HG03280 (cell line): ENCODE measurements at regions not wholly inside any gene's neighbourhood (a gene's known extent, or its start where the extent isn't known, plus 50 kb on each side); places are given as distances from the start of the nearest gene placed in this dataset.

Experiments
- ATAC-seq: cut with Tn5 transposase; IDR thresholded peaks from one replicate; pipeline ENCODE4 v1.9.1; 2021; ENCODE audit warnings: mild to moderate bottlenecking, moderate library complexity; ENCODE audit not compliant: unreplicated experiment

GRCh38 chr3:76943058-76943457 lies 96.8 kb upstream of the ROBO2 start:
- no peak for ATAC-seq

GRCh38 chr3:76943671-76944070 lies 96.2 kb upstream of the ROBO2 start:
- ATAC-seq = no peak

DNA sequence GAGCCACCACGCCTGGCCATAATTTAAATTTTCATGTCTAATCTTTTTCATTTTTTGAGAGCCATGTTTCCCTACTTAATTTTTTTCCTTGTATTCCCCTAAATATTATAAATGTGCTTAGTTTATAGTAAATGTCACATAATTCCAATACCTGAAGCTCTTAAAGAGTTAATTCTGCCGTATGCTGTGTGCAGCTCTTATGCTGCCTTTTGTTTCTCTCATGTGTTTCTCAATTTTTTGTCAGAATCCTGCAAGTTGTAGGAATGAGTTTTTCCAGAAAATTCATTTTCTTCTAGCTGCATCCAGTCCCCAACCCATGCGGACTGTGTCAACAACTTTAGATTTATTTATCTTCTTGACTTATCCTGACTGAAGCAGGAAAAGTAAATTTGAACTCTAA lies 90.9 kb upstream of the ROBO2 start:
- no peak for ATAC-seq

GRCh38 chr3:76949462-76949861 lies 90.4 kb upstream of the ROBO2 start:
- ATAC-seq = no peak

GRCh38 chr3:76950590-76950989 lies 89.3 kb upstream of the ROBO2 start:
- ATAC-seq = no peak

GRCh38 chr3:76954412-76954811 lies 85.5 kb upstream of the ROBO2 start:
- ATAC-seq = no peak

- ATAC-seq = no peak
Observed at GRCh38 chr3:76958274-76958673, 81.6 kb upstream of the ROBO2 start.

DNA sequence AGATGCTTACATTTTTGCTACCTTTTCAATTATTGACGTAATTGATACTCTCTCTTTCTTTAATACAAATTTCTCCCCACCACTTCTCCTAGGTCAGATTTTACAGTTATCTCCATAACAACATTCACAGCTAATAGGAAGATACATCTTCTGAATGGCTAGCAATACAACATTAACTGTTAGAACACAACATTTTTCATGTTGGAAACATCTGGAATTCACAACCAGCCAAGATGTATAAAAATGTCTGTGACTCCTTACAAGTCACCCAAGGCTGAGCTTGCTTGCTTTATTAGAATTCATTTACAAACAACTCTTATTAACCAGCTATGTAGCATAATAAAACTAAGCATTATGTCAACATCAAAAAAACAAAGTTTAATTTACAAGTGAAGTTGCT lies 81.0 kb upstream of the ROBO2 start:
- ATAC-seq = no peak

DNA sequence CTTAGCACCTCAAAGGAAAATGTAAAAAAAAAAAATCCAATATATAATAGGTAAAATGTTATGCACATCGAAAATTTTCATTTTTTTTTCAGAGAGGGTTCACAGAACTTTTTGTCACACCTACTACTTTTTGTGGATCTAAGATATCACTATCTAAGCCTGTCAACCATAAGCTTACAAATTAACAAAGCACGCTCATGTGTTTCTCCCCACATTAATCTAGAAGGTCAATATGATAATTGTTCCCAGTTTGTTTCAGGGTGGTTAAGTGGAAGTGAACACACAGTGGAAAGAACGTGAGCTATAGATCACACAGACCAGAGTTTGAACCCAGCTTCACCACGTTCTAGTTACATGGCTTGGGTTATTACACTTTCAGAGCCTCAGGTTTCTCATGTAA lies 78.6 kb upstream of the ROBO2 start:
- ATAC-seq = no peak

- ATAC-seq = no peak
Observed at GRCh38 chr3:76965122-76965725, 74.7 kb upstream of the ROBO2 start.

- ATAC-seq = no peak
Observed at GRCh38 chr3:76969471-76969870, 70.4 kb upstream of the ROBO2 start.

DNA sequence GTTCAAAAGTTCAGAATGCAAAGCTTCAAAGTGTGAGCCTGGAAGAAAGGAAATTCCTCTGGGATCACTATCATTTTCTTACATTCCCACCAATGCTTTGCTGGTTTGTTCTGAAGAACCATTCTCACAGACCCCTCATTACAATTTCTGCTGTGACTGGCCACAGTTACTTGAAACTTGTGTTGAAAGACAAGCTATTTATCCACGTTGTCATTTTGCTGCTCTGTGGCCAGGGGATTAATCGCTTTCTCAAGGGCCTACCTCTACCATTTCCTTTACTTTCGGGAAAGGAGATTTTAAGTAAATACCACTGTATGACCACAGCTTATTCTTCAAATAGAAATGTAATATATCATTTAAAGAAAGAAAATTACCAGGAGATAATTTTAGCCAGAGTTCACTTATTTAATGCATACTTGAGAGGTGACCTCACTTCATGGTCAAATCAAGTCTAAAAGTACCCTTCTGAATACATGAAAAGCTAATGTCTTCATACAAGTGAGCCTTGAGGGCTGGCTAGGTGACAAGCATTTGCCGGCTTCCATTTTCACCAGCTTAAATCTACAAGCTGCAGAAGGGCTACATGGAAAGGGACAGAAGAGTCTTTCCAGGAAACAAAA lies 69.8 kb upstream of the ROBO2 start:
- no peak for ATAC-seq

DNA sequence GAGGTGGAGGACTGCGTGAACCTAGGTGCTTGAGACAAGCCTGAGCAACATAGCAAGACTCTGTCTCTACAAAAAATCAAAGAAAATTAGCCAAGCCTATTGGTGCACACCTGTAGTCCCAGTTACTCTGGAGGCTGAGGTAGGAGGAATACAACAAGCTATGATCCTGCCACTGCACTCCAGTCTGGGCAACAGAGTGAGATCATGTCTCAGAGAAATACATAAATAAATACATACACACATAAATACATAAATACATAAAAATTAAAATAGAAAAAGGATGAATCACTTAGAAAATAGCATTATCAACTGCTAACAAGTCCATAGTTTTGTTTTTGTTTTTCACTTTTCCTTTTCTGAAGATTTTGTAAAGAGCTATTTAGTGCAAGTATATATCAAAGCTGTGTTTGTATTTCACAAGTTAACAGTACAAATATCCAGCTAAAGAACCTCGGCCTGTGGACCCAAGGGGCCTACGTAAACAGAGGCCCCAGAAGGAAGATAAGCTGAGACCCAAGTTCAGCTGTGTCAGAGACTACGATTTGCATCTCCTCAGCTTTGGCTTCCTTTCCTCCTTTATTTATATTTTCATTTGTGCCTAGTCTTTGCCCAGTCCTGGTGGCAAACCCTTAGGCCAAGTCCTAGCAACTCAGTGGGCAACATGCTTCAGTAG lies 67.1 kb upstream of the ROBO2 start:
- no peak for ATAC-seq

DNA sequence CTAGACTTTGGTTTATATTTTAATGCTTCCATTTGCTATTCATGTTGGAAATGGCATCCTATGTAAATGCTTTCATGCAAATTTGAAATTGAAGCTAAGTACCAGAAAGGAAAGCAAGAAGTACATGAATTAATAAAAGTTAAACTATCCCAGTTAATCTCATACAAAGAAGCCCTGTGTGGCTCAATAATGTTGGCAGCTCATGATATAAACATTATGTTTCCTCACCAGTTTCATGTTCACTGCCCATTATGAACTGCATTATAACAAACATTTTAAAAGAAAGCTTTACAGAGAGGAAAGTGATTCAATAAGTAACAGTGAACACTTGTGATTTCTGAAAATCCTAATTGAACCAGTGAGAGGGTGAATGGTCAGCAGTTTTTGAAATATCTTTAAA lies 62.9 kb upstream of the ROBO2 start:
- no peak for ATAC-seq

GRCh38 chr3:76985645-76986044 lies 54.3 kb upstream of the ROBO2 start:
- ATAC-seq = no peak

DNA sequence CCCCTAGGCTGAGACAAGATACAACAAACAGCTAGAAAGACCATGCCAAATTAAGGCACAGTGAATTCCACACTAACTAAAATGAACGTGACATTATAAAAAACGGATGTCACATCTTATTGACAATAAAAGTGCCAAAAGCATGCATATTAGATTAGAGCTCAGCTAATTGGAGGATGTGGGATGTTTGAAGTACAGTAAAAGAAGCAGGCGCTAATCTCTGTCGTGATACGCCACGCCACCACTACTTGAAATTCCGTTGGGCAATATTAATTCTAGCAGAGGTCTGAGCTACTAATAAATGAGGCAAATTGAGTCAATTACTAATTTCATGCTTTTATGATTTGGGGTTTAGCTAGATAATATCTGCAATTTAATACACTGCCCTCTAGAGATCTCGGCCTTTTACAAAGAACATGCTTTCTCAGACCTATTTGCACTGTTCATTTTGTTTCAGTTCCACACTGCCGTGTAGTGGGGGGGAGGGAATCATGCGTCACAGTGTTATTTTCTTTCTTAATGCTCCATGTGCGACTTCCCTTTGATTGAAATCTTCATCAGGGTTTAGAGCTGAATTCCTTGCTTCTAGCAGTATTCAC lies 52.9 kb upstream of the ROBO2 start:
- ATAC-seq = no peak
